Osteoblast (primary cell): ENCODE measurements at regions not wholly inside any gene's neighbourhood (a gene's known extent, or its start where the extent isn't known, plus 50 kb on each side); places are given as distances from the start of the nearest gene placed in this dataset.

Experiments
- DNase-seq: peaks from one replicate; pipeline ENCODE4 v3.0.0; 2011; ENCODE audit warnings: low spot score, mixed read lengths; ENCODE audit not compliant: insufficient read length; ENCODE audit errors: missing footprints
- H2AFZ ChIP-seq: 2 replicates; pipeline ENCODE4 v1.6.0; 2011; ENCODE audit warnings: mild to moderate bottlenecking, low read length
- H3K27ac ChIP-seq: 2 replicates; pipeline ENCODE4 v1.5.1; 2011; ENCODE audit warnings: mild to moderate bottlenecking, low read depth, low read length, moderate library complexity
- H3K27me3 ChIP-seq: 2 replicates; pipeline ENCODE4 v1.6.0; 2012; ENCODE audit warnings: mild to moderate bottlenecking, control low read depth, inconsistent platforms, low read length, moderate library complexity; ENCODE audit not compliant: insufficient read depth
- H3K36me3 ChIP-seq: 2 replicates; pipeline ENCODE4 v1.5.1; 2011; ENCODE audit warnings: mild to moderate bottlenecking, low read length, control low read depth, moderate library complexity; ENCODE audit not compliant: insufficient read depth
- H3K4me1 ChIP-seq: 2 replicates; pipeline ENCODE4 v1.5.1; 2011; ENCODE audit warnings: mild to moderate bottlenecking, low read length, control low read depth, moderate library complexity; ENCODE audit not compliant: insufficient read depth
- H3K4me2 ChIP-seq: 2 replicates; pipeline ENCODE4 v1.6.0; 2011; ENCODE audit warnings: mild to moderate bottlenecking, low read length; ENCODE audit not compliant: insufficient read depth
- H3K4me3 ChIP-seq: fragments of 200-600 bp; sonication (generic); 3 replicates; pipeline ENCODE4 v1.5.1; 2012; ENCODE audit warnings: mild to moderate bottlenecking, low read length, inconsistent platforms; ENCODE audit not compliant: insufficient read depth
- H3K79me2 ChIP-seq: 2 replicates; pipeline ENCODE4 v1.6.0; 2012; ENCODE audit warnings: mild to moderate bottlenecking, low read length, control low read depth, inconsistent platforms; ENCODE audit not compliant: insufficient read depth
- H3K9me3 ChIP-seq: 2 replicates; pipeline ENCODE4 v1.5.1; 2011; ENCODE audit warnings: low read depth, low read length, control low read depth
- H4K20me1 ChIP-seq: 2 replicates; pipeline ENCODE4 v1.6.0; 2012; ENCODE audit warnings: mild to moderate bottlenecking, low read length, control low read depth; ENCODE audit not compliant: insufficient read depth
- TF ChIP-seq, protein P1 (sequence below): IDR thresholded peaks from 2 replicates; pipeline ENCODE4 v1.5.1; 2011; ENCODE audit warnings: mild to moderate bottlenecking, low read depth, low read length, moderate library complexity; ENCODE audit errors: extremely low read depth

GRCh38 chr10:71127773-71128172 is 84.6 kb upstream of the UNC5B start:
- Histone ChIP-seq H3K27ac (no peak overlapping the region), H3K36me3 (no peaks in the 10 kb centered on the region), H3K4me3 (no peak overlapping the region), H3K4me2 (no peak overlapping the region), H3K79me2 (no peaks in the 10 kb centered on the region), H3K4me1 (no peaks in the 10 kb centered on the region), H3K9me3 (no peaks in the 10 kb centered on the region), H3K27me3 (peaks cover 26% of the 10 kb centered on the region), H2AFZ (no peak overlapping the region), H4K20me1 (no peaks in the 10 kb centered on the region)
- no peak for DNase-seq
- TF ChIP-seq, protein P1, sequence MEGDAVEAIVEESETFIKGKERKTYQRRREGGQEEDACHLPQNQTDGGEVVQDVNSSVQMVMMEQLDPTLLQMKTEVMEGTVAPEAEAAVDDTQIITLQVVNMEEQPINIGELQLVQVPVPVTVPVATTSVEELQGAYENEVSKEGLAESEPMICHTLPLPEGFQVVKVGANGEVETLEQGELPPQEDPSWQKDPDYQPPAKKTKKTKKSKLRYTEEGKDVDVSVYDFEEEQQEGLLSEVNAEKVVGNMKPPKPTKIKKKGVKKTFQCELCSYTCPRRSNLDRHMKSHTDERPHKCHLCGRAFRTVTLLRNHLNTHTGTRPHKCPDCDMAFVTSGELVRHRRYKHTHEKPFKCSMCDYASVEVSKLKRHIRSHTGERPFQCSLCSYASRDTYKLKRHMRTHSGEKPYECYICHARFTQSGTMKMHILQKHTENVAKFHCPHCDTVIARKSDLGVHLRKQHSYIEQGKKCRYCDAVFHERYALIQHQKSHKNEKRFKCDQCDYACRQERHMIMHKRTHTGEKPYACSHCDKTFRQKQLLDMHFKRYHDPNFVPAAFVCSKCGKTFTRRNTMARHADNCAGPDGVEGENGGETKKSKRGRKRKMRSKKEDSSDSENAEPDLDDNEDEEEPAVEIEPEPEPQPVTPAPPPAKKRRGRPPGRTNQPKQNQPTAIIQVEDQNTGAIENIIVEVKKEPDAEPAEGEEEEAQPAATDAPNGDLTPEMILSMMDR, result no peak

- peaks cover 26% of the 10 kb centered on the region for H3K27me3 ChIP-seq
Measured at GRCh38 chr10:71128311-71128980, 83.9 kb upstream of the UNC5B start.

DNA sequence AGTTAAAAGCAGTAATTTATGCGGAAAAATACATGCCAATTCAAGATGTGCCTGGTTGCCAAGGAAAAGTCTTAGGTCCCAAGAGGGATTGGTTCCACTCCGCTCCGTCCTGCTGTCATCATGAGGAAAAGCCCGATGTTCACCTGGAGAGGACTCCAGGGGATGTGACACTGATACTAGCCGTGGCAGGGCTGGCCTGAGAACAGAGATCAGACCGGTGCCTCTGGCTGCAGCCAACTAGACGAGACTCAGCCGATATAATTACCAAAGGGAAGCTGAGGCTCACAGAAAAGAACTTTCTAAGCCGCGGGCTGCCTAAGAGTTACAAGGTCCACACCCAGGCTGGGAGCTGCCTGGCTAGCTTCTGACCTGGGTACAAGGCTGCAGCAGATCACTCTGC is 81.3 kb upstream of the UNC5B start:
- no peak for DNase-seq
- Histone ChIP-seq H3K27me3 (peaks cover 26% of the 10 kb centered on the region), H3K36me3 (no peaks in the 10 kb centered on the region), H3K79me2 (no peaks in the 10 kb centered on the region), H2AFZ (no peak overlapping the region), H4K20me1 (no peaks in the 10 kb centered on the region), H3K27ac (no peak overlapping the region), H3K4me1 (no peaks in the 10 kb centered on the region), H3K4me3 (no peak overlapping the region), H3K9me3 (no peaks in the 10 kb centered on the region), H3K4me2 (no peak overlapping the region)
- TF ChIP-seq, protein P1, result no peak

More at GRCh38 chr10:71128311-71128980, 83.9 kb upstream of the UNC5B start:
- no peak overlapping the region for H3K4me2 ChIP-seq
- no peaks in the 10 kb centered on the region for H3K4me1 ChIP-seq
- H4K20me1 ChIP-seq, result no peaks in the 10 kb centered on the region
- H3K9me3 ChIP-seq, result no peaks in the 10 kb centered on the region
- no peaks in the 10 kb centered on the region for H3K79me2 ChIP-seq
- H3K27ac ChIP-seq, result no peak overlapping the region
- no peak overlapping the region for H2AFZ ChIP-seq
- no peak overlapping the region for H3K4me3 ChIP-seq
- TF ChIP-seq, protein P1, result no peak
- no peak for DNase-seq
- no peaks in the 10 kb centered on the region for H3K36me3 ChIP-seq

DNA sequence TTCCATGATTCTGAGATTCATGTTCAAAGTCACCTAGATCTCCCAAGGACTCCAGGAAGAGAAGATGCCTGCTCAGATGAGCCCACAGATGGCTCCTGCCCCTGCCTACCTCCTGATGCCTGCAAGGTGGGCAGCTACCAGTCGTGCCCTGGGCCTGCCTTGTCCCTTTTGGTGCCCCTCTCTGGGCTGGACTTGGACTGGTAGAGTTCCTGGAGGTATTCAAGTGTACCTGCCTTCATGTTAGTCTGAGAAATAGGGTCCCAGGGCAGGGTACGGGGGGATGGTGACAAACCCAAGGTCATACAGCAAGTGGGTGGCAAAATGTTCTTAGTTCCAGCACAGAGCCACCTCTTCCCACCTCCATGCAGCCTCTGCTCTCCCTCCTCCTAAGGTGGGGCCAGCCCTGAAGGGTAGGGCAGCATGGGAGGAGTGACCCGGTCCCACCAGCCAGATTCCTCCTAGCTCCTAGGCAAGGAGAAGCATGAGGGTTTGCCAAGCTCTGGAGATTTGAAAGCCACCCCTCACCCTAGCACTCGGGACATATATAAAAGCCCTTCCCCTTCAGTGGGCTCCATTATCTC is 80.8 kb upstream of the UNC5B start:
- no peak overlapping the region for H2AFZ ChIP-seq
- peaks cover 21% of the 10 kb centered on the region for H3K27me3 ChIP-seq
- no peaks in the 10 kb centered on the region for H3K4me1 ChIP-seq
- H3K4me3 ChIP-seq, result no peak overlapping the region
- H3K4me2 ChIP-seq, result no peak overlapping the region
- H3K9me3 ChIP-seq, result no peaks in the 10 kb centered on the region
- no peaks in the 10 kb centered on the region for H3K79me2 ChIP-seq
- no peaks in the 10 kb centered on the region for H3K36me3 ChIP-seq
- no peak overlapping the region for H3K27ac ChIP-seq
- DNase-seq, result no peak
- no peaks in the 10 kb centered on the region for H4K20me1 ChIP-seq
- TF ChIP-seq, protein P1, result no peak
